HG03378 (cell line): ENCODE measurements at regions not wholly inside any gene's neighbourhood (a gene's known extent, or its start where the extent isn't known, plus 50 kb on each side); places are given as distances from the start of the nearest gene placed in this dataset.
"Not testable (repeated sequence)": the region's sequence is repeated elsewhere in the genome, so short reads cannot be mapped to it uniquely, and the experiment has no call there.

Experiments
- ATAC-seq: cut with Tn5 transposase; IDR thresholded peaks from one replicate; pipeline ENCODE4 v1.9.1; 2021; ENCODE audit warnings: mild to moderate bottlenecking, moderate library complexity; ENCODE audit not compliant: unreplicated experiment

GRCh38 chr2:67075056-67075455, 322.1 kb upstream of the ETAA1 start:
- ATAC-seq: no peak

- ATAC-seq: no peak
These were observed 321.4 kb upstream of the ETAA1 start for GRCh38 chr2:67075530-67076238.

- ATAC-seq: no peak
These were observed 320.9 kb upstream of the ETAA1 start for GRCh38 chr2:67076239-67076624.

- ATAC-seq: no peak
These were observed 317.4 kb upstream of the ETAA1 start for GRCh38 chr2:67079729-67080128.

GRCh38 chr2:67082813-67083212, 314.3 kb upstream of the ETAA1 start:
- ATAC-seq: no peak

GRCh38 chr2:67083951-67084350, 313.2 kb upstream of the ETAA1 start:
- ATAC-seq: no peak

- ATAC-seq: no peak
These were observed 312.0 kb upstream of the ETAA1 start for GRCh38 chr2:67085146-67085545.

GRCh38 chr2:67091681-67092080, 305.5 kb upstream of the ETAA1 start:
- no peak for ATAC-seq

- ATAC-seq: no peak
These were observed 302.0 kb upstream of the ETAA1 start for GRCh38 chr2:67095121-67095520.

- no peak for ATAC-seq
These were observed 300.2 kb upstream of the ETAA1 start for GRCh38 chr2:67096886-67097285.

GRCh38 chr2:67103157-67103556, 294.0 kb upstream of the ETAA1 start:
- no peak for ATAC-seq

GRCh38 chr2:67108231-67108630, 288.9 kb upstream of the ETAA1 start:
- no peak for ATAC-seq

GRCh38 chr2:67124531-67124930, 272.6 kb upstream of the ETAA1 start:
- no peak for ATAC-seq

GRCh38 chr2:67130531-67131256, 266.4 kb upstream of the ETAA1 start:
- no peak for ATAC-seq

- ATAC-seq: no peak
These were observed 265.9 kb upstream of the ETAA1 start for GRCh38 chr2:67131257-67131609.

- ATAC-seq: not testable (repeated sequence)
These were observed 264.6 kb upstream of the ETAA1 start for GRCh38 chr2:67132441-67132940.

- ATAC-seq: no peak
These were observed 261.9 kb upstream of the ETAA1 start for GRCh38 chr2:67135208-67135607.

GRCh38 chr2:67137699-67138098, 259.4 kb upstream of the ETAA1 start:
- ATAC-seq: no peak

- no peak for ATAC-seq
These were observed 255.1 kb upstream of the ETAA1 start for GRCh38 chr2:67142071-67142470.

GRCh38 chr2:67142741-67143140, 254.4 kb upstream of the ETAA1 start:
- ATAC-seq: no peak

GRCh38 chr2:67145851-67146250, 251.3 kb upstream of the ETAA1 start:
- ATAC-seq: no peak

GRCh38 chr2:67156796-67157195, 240.3 kb upstream of the ETAA1 start:
- no peak for ATAC-seq
